Progenitor cell of endocrine pancreas (in vitro differentiated cells): ENCODE measurements at regions not wholly inside any gene's neighbourhood (a gene's known extent, or its start where the extent isn't known, plus 50 kb on each side); places are given as distances from the start of the nearest gene placed in this dataset.

Experiments used
- DNase-seq: peaks from one replicate; pipeline ENCODE4 v3.0.0; 2021; ENCODE audit warnings: low spot score; ENCODE audit not compliant: unreplicated experiment
- H3K27ac Mint-ChIP-seq: 2 replicates; pipeline ENCODE4 v1.8.0; 2021; ENCODE audit warnings: mild to moderate bottlenecking, moderate library complexity, mixed read lengths
- H3K27me3 Mint-ChIP-seq: 2 replicates; pipeline ENCODE4 v1.8.0; 2021; ENCODE audit warnings: mixed read lengths
- H3K36me3 Mint-ChIP-seq: 2 replicates; pipeline ENCODE4 v1.8.0; 2022; ENCODE audit warnings: mixed read lengths; ENCODE audit not compliant: insufficient read depth
- H3K4me1 Mint-ChIP-seq: 2 replicates; pipeline ENCODE4 v1.8.0; 2021; ENCODE audit warnings: low read depth, mixed read lengths
- H3K4me3 Mint-ChIP-seq: 2 replicates; pipeline ENCODE4 v1.8.0; 2021; ENCODE audit warnings: low read depth, mild to moderate bottlenecking, moderate library complexity, mixed read lengths
- H3K9me3 Mint-ChIP-seq: 2 replicates; pipeline ENCODE4 v1.8.0; 2021; ENCODE audit warnings: low read depth, mixed read lengths
- TF ChIP-seq, protein P1 (sequence below): fragments of 200-600 bp; sonication (generic); IDR thresholded peaks from one replicate; pipeline ENCODE4 v1.5.0; 2021; ENCODE audit warnings: antibody characterized with exemption, mild to moderate bottlenecking; ENCODE audit not compliant: unreplicated experiment

DNA sequence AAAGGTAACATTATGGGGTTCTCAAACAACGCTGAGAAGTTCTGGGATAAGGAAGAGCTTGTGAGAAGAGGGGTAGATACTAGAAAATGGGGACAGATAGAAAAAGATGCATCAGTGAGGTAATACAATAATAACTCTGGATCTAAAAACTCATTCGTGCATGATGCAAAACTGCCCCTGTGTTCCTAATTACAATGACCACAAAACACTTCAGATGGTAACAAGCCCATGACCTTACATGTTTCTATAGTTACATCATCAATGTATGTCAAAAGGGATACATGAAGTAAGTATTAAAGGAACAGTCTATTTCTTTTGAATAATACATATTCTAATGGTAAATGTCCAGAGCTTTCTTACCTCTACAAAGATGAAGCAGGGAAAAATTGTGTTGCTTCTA is 110.6 kb upstream of the PLPPR5 start:
- TF ChIP-seq, protein P1, sequence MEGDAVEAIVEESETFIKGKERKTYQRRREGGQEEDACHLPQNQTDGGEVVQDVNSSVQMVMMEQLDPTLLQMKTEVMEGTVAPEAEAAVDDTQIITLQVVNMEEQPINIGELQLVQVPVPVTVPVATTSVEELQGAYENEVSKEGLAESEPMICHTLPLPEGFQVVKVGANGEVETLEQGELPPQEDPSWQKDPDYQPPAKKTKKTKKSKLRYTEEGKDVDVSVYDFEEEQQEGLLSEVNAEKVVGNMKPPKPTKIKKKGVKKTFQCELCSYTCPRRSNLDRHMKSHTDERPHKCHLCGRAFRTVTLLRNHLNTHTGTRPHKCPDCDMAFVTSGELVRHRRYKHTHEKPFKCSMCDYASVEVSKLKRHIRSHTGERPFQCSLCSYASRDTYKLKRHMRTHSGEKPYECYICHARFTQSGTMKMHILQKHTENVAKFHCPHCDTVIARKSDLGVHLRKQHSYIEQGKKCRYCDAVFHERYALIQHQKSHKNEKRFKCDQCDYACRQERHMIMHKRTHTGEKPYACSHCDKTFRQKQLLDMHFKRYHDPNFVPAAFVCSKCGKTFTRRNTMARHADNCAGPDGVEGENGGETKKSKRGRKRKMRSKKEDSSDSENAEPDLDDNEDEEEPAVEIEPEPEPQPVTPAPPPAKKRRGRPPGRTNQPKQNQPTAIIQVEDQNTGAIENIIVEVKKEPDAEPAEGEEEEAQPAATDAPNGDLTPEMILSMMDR: no peak
- Mint-ChIP-seq H3K4me3 (no peak overlapping the region), H3K36me3 (no peaks in the 10 kb centered on the region), H3K27me3 (no peaks in the 10 kb centered on the region), H3K4me1 (peaks cover 5% of the 10 kb centered on the region), H3K9me3 (peaks cover 4% of the 10 kb centered on the region), H3K27ac (no peak overlapping the region)
- no peak for DNase-seq

GRCh38 chr1:99119188-99119587 is 114.5 kb upstream of the PLPPR5 start:
- H3K9me3 Mint-ChIP-seq: no peaks in the 10 kb centered on the region
- H3K4me3 Mint-ChIP-seq: no peak overlapping the region
- H3K27ac Mint-ChIP-seq: no peak overlapping the region
- no peak for DNase-seq
- peaks cover 3% of the 10 kb centered on the region for H3K4me1 Mint-ChIP-seq
- no peaks in the 10 kb centered on the region for H3K27me3 Mint-ChIP-seq
- no peaks in the 10 kb centered on the region for H3K36me3 Mint-ChIP-seq
- TF ChIP-seq, protein P1: no peak

DNA sequence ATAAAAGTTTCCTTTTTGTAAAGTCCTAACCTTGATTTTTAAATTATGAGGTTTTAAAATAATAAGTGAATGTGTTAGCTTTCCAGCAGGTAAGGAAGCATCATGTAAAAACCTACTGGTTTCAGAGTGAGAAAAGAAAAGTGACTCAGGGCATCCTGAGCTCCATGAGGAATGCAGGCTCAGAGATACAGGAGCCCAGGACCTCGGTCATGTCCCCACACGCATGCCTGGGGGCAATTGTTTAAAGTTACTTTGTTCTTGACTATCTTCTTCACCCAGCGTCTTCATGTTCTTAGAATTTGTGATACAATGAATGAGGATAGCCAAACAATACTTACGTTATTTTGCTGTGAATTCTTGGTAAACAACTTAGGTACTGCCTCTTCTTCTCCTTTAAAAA is 117.4 kb upstream of the PLPPR5 start:
- TF ChIP-seq, protein P1: no peak
- Mint-ChIP-seq H3K27ac (no peak overlapping the region), H3K4me3 (no peak overlapping the region), H3K27me3 (no peaks in the 10 kb centered on the region), H3K4me1 (no peaks in the 10 kb centered on the region), H3K36me3 (no peaks in the 10 kb centered on the region), H3K9me3 (peaks cover 4% of the 10 kb centered on the region)
- no peak for DNase-seq

DNA sequence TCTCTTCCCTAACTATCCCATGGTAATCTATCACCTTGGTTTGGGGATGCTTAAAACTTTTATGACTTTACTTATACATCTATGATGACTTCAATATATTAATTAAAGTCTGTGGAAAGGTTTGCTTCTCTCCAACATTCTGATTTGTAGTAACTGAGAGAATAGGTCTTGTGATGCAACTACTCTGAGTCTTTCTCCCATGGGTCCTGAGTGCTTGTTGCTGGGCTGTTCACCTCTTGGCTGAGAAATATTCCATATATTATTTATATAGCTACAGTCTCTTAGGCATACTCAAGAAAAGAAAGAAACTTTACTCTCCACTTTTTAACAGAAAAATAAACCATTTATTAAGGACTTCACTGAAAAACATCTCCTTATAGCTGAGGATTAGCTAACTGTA is 119.3 kb upstream of the PLPPR5 start:
- no peaks in the 10 kb centered on the region for H3K36me3 Mint-ChIP-seq
- H3K4me3 Mint-ChIP-seq: no peak overlapping the region
- TF ChIP-seq, protein P1: no peak
- H3K27ac Mint-ChIP-seq: no peak overlapping the region
- DNase-seq: no peak
- H3K9me3 Mint-ChIP-seq: peaks cover 16% of the 10 kb centered on the region
- H3K4me1 Mint-ChIP-seq: no peaks in the 10 kb centered on the region
- H3K27me3 Mint-ChIP-seq: no peaks in the 10 kb centered on the region

DNA sequence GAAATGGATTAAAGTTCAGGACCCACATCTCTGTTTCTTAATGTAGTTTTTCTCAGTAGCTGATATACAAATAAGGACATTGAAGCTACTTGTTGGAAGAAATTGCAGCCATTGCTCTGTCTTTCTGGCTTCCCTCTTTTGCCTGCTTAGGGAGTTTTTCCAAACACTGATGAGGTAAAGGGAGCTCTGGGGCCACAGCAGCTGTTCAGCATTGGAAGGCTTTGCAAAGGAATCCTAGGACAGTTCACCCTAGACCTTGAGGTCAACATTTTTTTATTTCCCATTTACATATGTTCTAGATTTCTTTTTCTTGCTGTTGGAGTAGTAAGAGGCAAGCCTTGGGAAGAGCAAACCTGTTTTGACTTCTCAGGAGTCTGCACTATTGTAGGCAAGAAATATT is 126.9 kb upstream of the PLPPR5 start:
- H3K27me3 Mint-ChIP-seq: no peaks in the 10 kb centered on the region

More for the DNA sequence above, 126.9 kb upstream of the PLPPR5 start:
- Mint-ChIP-seq H3K4me3 (no peak overlapping the region), H3K27ac (no peak overlapping the region), H3K4me1 (peaks cover 2% of the 10 kb centered on the region), H3K36me3 (no peaks in the 10 kb centered on the region), H3K9me3 (peaks cover 12% of the 10 kb centered on the region)
- TF ChIP-seq, protein P1: no peak
- DNase-seq: no peak
